ELR (cell line): ENCODE measurements at regions not wholly inside any gene's neighbourhood (a gene's known extent, or its start where the extent isn't known, plus 50 kb on each side); places are given as distances from the start of the nearest gene placed in this dataset.

Source experiments
- DNase-seq: peaks from one replicate; pipeline ENCODE4 v3.0.0-alpha.2; 2015; ENCODE audit warnings: low read depth

DNA sequence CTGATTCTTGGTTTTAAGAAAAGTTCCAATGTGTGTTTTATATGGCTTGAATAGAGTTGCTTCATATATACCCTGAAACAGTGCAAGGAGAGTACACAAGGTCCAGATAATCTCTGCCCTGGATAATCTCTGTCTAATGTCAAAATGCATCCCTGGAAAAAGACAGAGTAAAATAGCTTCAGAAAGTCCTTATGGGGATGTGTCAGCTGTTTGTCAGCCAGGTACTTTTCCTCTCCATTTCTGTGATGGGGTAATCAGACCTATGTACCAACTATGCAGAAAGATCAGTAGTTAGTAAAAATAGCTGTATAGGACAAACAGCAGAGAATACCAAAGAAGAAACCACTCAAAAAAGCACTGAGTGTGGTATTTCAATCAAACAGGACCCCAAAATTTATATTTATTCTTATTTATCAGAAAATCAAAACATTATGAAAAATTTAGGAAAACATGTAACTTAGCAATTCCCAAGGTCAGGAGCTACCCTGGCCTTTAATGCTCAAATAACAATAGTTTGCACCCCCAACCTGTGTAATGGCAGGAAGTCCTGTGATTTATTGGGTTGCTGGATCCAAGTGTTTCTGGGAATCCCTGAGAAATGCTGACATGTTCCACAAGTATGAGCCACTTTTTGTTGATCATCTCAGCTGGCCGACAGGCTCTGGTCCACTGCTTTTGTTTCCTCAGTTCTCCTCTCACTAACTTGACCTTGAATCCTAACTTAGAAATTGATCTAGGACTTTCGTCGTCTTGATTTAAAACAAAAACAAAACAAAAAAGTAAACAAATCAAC is 69.6 kb downstream of the MDH1 start:
- no peak for DNase-seq

GRCh38 chr2:63660060-63660459 is 71.3 kb downstream of the MDH1 start:
- DNase-seq, result no peak

DNA sequence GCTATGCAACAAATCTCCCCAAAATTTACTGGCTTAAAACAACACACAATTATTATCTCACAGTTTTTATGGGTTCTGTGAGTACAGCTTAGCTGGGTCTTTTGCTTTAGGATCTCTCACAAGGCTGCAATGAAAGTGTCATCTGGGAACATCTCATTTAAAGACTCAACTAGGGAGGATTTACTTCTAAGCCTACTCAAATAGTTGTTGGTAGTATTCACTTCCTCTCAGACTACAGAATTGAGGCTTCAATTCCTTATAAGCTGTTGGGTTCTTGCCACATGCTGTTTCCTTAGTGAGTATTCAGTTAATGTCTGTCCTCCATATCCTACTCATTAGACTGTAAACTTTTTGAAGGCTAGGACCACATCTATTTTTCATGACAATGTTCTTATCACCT is 72.3 kb downstream of the MDH1 start:
- peak; percentile 90 for DNase-seq

DNA sequence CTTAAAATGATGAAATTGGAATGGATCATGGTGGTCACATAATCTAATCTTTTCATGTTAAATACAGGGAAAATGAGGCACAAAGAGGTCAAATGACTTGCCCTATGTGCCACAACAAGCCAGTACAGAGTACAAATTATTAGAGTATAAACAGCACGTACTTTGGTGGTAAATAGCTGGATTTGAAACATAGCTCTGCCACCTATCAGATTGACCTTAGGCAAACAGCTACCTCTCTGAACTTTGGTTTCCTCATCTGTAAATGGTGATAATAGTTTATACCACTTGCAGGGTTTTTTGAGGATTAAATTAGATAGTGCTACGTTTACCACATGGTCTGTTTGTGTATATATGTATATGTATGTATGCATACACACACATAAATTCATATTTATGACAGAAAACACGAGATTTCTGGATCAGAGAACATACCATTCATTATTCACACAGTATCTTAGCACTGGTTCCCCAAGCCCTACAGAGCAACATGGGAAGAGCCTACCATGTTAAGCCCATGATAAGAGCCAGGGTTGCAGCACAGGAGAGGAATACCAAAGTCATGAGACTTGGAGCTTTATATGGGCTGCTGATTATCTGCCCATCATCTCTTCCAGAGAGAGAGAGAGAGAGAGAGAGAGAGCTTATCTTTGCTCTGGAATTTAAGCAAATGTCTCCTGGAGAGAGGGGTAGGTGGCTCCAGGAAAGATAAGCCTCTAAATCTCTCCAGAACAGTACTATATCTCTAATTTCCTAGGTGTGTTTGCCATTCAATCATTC is 73.5 kb downstream of the MDH1 start:
- DNase-seq, result no peak

GRCh38 chr2:63663013-63663864 is 74.5 kb downstream of the MDH1 start:
- DNase-seq, result peak; percentile 18

GRCh38 chr2:63665091-63665490 is 76.3 kb downstream of the MDH1 start:
- DNase-seq, result no peak

- peak; percentile 56 for DNase-seq
These were observed 77.2 kb downstream of the MDH1 start for GRCh38 chr2:63665846-63666475.

DNA sequence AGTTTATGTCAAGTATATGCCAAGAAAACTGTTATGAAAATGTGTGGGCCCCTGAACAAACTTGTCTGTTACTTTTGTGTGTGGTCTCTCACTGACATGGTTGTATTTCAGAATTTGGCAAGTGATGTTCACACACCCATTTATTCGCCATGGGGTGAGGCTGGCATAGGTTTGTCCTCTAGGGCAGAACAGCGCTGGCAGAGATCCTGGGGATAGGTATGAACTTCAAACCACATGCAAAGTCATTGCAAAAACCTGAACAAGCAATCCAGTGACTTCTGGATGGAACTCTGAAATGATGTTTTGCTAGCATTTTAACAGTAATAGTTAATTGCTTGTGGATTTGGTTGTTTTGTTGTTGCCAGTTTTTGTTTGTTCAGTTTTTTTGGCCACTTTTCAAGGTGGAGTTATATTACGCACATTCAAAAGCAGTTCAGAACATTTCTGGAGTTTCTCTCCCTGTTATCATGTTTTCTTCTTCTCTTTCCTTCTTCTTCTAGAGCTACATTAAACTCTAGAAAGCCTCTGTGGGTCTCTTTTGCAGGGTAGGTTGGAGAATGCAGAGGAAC is 78.5 kb downstream of the MDH1 start:
- no peak for DNase-seq

GRCh38 chr2:63668000-63668399 is 79.2 kb downstream of the MDH1 start:
- DNase-seq, result no peak

GRCh38 chr2:63668466-63668865 is 79.7 kb downstream of the MDH1 start:
- DNase-seq, result no peak

DNA sequence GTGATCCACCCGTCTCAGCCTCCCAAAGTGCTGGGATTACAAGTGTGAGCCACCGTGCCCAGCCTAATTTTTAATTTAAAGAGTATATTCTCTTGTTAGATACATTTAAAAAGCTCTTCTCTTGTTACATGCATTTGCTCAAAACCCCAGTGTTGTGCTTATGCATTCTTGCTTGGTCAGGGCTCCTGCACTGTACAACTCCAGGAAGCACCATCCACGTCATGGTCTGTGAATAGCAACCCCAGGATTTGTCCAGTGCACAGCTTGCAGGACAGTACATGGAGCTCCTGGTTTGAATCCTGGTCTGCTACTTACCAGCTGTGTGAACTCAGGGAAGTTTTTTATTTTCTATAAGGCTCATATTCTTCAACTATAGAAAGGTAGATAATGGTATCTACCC is 80.8 kb downstream of the MDH1 start:
- DNase-seq, result no peak

GRCh38 chr2:63673865-63674533 is 85.2 kb downstream of the MDH1 start:
- no peak for DNase-seq

- no peak for DNase-seq
These were observed 86.3 kb downstream of the MDH1 start for GRCh38 chr2:63675026-63675425.

GRCh38 chr2:63676135-63676534 is 87.4 kb downstream of the MDH1 start:
- DNase-seq, result no peak

- no peak for DNase-seq
These were observed 89.3 kb downstream of the MDH1 start for GRCh38 chr2:63678085-63678484.

DNA sequence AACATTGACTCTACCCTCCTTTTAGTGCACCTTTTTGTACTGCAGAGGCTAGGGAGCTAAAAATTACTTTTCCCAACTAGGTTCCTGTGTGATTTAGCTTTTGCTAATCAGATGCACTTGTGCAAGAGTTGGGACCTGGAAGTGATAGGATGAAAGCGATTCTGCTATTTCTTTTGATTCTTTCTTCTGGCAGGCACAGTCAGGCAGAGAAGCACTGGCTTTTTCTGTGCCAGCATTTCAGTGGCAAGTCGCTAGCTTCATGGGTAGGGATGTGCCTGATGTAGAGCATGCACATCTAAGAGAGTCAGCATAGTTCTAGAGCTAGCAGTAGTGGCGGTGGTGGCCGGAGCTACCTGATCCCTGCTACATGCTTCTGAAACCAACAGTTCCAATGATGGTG is 89.8 kb downstream of the MDH1 start:
- no peak for DNase-seq

- DNase-seq, result peak; percentile 81
These were observed 90.6 kb downstream of the MDH1 start for GRCh38 chr2:63679252-63679855.

GRCh38 chr2:63680455-63680854 is 91.7 kb downstream of the MDH1 start:
- no peak for DNase-seq

- DNase-seq, result no peak
These were observed 93.1 kb downstream of the MDH1 start for GRCh38 chr2:63681896-63682295.

- DNase-seq, result peak; percentile 68
These were observed 103.3 kb downstream of the MDH1 start for GRCh38 chr2:63692002-63692606.
